Inflammatory macrophage (primary cell): ENCODE measurements at regions not wholly inside any gene's neighbourhood (a gene's known extent, or its start where the extent isn't known, plus 50 kb on each side); places are given as distances from the start of the nearest gene placed in this dataset.
"Not testable (repeated sequence)": the region's sequence is repeated elsewhere in the genome, so short reads cannot be mapped to it uniquely, and the experiment has no call there.

Experiments used
- DNase-seq, 2 donors: peaks; one replicate each; pipeline ENCODE4 v3.0.0-alpha.2; 2020 to 2022

DNA sequence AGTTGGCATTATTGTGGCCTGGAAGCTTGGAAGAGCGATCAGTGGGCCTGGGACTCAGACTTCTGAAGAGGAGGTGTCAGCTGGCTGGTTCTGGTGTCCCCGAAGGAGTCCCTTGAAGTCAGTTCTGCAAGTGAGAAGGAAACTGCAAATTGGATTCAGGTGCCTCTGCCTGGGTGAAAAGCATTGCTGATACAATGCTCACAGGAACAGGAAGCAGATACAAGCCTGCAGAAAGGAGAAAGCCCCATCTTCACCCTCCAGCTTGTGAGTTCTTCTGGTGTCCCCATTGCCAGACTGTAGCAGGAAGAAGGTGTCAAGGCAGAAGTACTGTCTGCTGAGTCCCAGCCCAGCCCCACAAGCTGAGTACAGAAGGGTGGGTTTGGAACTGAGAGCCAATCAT lies 271.3 kb downstream of the PLOD2 start:
- DNase-seq = no peak

DNA sequence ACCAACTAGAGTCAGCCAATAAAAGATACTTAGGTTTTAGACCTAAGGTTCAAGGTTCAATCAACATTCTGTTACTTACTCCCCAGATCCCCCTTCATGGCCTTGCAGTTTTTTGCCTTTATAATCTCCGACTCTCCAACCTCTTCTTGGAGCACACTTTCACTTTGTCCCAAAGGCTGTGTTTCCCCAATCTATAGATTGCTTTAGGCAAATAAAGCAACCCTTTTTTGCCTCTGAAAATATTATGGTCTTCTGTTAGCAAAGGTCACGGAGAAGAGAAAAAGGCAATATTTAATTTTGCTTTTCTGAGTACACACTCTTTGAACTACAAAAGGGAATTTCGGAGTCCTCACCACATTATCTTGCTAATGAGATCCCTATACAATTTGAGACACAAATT lies 268.1 kb downstream of the PLOD2 start:
- no peak for DNase-seq

DNA sequence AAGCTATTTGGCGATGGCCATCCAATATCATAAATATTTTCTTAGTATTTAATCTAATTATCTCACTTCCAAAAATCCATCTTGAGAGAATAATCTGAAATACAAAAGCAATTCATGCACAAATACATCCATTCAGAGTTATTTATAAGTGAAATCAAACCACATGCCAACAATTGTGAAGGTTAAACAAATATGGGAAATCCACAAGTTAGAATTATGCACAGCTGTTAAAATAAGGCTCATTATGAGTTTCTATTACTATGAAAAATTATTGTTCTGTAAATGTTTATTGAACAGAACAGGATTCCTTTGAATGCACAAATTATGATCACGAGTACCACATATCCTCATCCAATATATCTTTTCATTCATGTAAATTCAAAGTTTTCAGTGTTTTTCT lies 267.7 kb downstream of the PLOD2 start:
- no peak for DNase-seq

DNA sequence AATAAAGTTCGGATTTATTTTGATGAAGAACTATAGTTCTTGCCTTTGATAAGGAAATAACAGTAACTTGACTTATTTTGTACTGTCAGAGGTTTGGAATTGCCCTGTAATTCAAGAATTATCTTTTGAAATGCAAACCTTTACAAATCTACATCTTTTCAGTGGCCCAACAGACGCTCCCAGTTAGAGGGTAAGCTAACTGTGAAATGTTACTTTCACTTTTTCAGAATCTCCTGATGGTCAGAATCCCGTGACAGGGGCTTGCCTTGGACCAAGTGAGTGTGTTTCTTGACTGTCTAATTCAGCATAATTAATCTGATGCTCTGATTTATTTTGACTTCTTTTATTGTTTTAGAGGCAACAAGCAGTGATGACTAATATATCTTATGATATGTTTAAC lies 262.5 kb downstream of the PLOD2 start:
- DNase-seq = no peak

DNA sequence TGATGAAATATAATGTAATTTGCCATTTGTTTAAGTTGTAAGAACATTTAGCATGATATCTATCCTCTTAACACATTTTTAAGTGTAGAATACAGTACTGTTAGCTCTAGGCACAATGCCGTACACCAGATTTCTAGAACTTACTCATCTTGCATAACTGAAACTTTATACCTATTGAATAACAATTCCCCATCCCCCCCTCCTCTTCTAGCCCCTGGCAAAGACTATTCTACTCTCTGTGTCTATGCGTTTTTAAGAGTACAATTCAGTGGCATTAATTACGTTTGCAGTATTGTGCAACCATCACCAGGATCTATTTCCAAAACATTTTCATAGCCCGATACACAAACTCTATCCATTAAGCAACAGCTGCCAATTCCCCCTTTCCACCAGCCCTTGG lies 261.7 kb downstream of the PLOD2 start:
- no peak for DNase-seq

DNA sequence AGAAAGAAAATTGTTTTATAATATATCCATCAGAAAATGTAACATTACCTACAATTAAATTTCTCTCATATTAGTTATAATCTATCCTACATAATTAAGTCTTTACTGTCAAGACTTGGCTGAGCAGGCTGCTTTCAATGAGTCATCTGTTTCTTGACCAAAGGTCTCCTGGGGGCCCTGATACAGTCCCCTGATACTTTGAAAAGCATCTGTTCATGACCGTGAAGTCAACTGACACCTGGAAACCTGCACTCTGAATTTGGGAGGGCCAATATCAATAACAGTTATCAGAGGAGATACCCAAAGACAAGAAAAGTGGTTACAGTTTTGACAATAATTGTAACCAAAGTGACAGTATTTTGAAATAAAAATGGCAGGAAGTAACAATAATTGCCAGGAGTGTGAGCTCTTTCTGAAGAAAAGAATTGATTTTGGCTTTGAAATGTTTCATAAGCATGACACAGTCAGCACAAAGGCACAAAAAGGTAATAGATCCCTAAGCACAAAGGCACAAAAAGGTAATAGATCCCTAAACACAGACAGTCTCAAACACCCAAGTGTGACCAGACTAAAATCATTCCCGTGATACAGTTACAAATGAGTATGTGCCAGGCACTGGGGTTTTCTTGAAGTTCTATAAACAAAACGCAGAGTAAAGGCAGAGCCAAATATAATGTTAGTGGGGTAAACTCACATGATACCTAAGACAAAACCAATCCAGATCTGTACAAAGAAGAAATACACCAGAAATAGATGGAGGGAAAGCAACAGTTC lies 260.7 kb downstream of the PLOD2 start:
- DNase-seq = no peak

DNA sequence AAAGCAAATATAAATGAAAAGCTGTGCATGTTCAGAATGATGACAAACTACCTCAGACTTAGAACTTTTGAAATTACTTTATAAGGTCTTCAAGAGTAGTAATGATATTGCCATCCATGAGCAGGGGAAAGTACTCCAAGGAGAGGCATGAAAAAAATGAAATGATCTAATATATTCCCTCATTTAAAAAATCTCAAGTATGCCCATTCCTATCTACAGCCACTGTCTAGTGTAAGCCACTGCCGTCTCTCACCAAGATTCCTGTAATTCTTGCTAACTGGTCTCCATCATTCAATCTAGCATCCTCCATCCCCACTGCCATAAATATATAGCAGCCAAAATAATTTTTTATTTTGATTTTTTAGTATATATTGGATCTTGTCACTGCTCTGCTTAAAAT lies 258.8 kb downstream of the PLOD2 start:
- DNase-seq = no peak

DNA sequence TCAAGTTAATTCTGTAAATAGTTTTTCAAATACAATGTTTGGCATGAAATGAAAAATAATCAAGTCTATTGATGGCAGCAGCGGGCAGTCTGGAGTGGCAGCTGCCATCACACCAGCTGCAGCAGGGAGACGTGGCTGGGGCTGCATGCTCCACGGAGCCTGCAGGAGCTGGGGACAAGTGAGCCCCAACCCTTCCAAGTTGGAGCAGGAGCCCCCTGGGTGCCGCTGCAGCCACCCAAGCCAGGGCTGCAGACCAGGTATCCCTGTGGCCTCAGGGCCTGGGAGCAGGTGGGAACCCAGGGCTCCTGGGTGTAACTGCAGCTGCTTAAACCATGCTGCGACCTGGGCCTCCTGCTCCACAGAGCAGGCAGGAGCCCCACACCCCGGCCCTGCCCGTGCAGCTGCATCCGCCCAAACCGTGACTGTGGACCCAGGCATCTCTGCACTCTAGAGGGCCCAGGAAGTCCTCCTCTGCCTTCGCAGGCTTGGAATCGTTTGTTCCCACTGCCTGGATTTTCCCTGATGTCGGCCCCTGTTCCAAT lies 257.4 kb downstream of the PLOD2 start:
- DNase-seq = no peak

DNA sequence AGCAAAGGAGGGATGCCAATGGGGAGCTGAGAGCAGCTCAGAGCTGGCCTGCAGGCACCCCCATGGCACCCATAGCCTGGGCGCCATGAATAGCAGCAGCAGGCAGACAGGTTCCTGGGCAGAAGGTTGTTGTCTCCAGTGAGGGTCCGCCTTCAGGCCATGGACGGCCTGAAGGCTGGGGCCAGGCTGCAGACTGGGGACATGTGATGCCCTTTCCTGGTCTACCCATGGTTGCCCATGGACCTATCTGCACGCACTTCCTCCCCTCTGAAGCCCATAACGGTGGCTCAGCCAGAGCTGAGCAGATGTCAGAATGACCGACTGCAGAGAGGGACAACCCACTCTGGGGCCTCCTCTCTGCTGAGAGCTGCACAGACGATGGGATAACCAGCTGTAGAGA lies 256.8 kb downstream of the PLOD2 start:
- DNase-seq = no peak

DNA sequence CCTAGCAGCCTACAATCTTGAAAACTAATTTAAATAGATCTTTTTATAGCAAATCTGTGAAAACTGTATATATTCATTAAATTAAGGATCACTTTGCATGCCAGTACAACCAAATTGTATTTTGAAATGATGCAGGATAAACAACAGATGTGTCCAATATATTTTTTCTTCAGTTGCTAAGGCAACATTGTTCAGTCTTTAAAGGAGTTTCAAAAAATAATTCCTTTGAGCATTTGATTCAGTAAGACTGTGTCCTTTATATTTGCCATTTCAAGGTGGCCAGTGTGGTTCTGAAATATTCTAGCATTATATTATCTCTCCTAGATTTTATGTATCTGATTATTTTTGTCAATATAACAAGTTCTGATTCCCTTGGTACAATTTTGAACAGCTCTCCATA lies 254.7 kb downstream of the PLOD2 start:
- no peak for DNase-seq

DNA sequence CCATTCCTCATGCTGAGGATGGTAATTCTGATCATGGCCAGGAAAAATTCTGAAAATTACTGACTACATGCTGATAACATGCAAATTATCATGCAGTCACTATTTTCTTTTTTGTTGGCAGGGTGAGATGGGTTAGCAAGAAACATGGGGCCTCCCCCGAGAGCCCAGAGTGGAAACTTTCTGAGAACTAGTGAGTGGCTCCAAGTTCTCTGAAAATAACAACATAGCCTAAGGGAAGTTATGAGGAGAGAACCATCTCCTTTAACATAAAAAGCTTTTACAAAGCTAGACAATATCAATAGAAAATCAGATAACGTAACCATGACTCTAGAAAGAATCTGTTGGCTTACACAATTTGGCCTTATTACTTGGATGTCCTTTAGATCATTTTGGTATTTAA lies 254.2 kb downstream of the PLOD2 start:
- DNase-seq = no peak

DNA sequence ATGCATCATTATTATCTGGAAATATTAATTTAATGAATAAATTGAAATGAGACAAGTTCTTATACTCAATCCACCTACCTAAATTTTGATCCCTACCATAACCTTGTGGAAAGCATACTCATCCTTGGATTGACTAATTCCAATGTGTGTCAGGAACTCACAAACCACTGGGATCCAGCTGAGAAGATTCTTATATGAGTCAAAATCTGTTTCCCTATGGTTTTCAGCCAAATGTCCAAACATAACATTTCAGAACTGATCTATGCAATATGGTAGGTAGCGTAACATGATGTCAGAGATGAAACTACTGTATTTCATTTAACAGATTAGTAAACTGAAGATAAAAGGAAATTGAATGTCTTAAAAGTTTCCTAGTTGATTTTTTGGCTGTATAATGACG lies 250.0 kb downstream of the PLOD2 start:
- no peak for DNase-seq

DNA sequence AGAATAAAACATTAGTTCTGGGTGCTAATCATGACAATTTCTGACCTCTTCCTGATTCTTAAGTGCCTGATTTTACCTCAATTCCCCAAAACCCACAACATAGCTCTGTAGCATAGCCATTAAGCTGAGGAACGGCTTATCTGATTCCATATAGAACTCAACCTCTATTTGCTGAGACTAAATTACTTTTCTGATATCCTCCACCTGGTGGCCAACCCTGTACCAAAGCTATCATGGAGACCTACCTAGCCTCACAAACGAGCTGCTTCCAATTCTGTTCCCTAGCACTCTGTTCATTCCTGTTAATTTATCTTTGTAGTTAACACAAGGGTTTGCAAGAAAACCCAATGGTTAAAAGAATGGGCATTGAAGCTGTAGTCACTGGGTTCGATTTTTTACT lies 245.2 kb downstream of the PLOD2 start:
- no peak for DNase-seq

DNA sequence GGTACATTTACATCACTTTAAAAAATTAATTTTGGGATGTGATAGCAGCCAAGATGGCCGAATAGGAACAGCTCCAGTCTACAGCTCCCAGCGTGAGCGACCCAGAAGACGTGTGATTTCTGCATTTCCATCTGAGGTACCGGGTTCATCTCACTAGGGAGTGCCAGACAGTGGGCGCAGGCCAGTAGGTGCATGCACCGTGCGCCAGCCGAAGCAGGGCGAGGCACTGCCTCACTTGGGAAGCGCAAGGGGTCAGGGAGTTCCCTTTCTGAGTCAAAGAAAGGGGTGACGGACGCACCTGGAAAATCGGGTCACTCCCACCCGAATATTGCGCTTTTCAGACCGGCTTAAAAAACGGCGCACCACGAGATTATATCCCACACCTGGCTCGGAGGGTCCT lies 233.2 kb downstream of the PLOD2 start:
- not testable (repeated sequence) for DNase-seq

DNA sequence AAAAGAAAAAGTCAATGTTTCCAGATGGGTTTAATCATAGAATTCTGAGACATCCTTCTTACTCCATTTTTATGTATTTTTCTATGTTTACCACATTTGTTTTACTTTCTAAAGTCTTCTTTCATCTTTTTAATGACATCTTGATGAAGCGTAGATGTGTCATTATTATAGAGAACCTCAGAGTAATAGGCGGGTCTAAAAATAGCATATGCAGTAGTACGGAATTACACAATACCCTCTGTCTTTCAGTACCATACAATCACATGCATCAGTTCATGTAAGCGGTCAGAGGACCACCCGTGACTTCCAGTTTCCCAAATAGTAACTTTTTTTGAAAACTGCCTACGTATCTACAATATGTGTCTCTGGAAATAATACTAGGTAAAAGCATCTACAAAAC lies 224.0 kb downstream of the PLOD2 start:
- DNase-seq = no peak

DNA sequence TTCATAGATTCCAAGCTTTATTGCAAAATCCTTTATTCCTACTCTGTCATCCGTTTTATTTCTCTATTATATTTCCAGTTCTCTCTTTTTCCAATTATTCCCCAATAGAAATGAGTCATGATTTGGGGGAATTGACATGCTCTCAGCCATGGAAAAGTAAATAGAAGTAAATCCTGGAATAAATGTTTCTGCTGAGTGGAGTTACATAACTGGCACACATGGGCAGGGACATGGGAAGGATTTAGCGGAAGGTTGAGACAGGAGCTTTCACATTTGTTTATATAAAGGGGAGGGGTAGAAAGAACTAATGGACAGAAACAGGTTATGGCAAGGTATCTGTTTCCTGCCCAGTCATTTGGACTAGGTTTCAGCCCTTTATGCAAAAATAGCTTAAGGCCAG lies 221.6 kb downstream of the PLOD2 start:
- DNase-seq = no peak

DNA sequence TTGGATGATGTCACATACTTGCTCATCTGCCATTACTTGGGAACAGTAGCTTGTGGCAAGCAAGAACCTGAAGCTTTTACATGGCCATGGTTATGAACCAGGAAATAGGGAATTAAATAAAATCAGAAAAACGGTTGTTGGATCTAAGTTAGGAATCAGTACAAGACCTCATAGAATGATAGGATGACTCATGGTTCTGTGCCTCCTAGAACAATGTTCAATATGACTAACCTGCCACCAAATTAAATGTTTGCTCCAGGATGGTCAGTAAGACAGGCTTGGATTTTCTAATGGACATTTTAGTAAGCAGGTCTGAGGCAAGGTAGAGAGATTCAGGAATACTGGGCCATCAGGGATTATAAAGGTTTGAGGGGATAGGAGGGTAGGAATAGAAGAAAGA lies 218.9 kb downstream of the PLOD2 start:
- DNase-seq = no peak

DNA sequence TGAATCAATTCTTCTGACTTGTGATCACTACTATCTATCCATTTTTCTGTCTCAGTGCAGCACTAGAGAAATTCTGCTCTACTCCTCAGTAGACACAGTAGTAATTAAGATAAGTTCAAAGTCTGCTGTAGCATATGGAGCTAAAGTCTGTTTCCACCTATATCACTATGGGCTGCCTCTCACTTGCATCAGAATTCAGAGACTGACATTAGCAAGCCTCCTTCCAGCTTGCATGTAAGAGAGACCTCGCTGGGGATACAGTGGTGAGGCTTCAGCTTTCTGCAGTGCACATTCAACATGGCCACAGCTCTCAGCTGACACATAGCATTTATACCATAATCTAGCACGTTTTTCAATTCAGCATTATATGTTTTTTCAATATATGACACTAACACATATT lies 217.0 kb downstream of the PLOD2 start:
- DNase-seq = no peak

DNA sequence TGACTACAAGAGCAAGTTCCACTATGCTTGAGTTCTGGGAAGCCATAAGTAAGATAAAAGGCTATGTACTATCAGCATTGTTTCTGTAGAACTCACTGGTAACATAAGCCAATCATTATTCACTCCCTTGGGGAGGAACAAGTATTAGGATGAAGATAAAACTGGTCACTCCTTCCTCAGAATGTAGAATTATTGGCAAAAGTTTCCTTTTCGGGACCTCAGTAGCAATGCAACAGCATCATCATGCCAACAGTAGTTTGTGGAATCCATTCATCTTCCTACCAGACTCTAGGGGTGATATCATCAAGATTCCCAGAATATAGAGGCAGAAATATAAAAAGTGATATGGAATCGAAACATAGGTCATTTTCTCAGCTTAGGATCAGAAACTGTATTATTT lies 209.5 kb downstream of the PLOD2 start:
- DNase-seq = no peak

DNA sequence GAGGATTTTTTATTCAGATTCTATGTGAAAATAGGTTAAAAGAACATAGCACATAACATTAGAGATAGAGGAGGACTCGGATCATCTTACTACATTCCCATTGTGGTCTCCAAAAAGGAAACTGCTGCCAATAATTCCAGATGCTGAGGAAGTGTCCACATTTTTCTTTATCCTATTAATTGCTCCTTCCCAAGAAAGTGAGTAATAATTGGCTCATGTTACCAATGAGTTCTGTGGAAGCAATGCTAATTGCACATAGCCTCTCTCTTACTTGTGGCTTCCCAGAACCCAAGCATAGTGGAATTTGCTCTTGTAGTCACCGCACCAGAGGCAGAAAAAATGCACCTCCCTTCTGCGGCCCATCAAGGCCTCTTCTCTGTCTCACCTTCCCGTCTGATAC lies 208.4 kb downstream of the PLOD2 start:
- DNase-seq = no peak

DNA sequence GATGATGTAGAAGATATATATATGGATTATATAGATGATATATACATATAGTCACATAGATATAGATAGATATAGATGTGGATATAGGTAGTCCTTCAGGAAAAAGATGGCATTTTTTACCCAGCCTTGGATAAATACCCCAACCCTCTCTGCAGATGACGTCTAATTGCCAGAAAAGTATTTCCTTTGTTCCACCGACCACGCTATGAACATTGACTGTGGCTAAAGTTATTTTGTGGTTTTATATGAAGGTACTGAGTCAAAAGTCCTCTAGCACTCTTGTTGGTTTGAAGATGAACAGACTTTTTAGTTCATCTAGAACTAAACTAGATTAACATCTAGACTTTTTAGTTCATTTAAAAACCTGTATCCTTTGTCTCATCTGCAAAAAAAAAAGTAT lies 207.7 kb downstream of the PLOD2 start:
- no peak for DNase-seq

DNA sequence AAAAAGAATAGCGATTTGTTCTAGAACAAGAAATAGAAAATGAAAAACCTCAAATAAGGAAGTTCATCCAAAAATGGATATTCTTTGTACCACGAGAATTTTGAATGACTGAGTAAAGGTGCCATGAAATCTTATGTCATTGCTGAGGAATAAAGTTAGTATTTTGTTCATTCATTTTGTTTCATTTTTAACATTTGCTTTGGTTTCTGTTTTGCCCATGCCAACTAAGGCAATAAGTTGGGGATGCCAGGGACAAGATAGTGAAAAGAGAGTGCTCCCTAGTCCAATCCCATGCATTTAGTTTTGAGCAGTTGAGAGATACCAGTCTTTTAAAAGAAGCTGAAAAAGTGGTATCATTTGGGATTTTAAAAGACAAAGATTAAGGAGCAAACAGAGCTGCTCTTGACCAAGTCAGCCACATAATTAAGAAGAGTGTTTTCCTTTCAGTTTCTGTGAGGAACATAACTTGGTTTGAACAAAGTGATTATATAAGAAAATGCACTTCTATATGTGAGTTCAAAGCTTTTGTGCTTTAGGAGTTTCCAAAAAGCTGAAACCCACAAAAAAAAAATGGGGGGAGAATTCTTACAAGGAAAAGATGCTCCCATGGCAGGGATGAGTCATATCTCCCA lies 201.4 kb downstream of the PLOD2 start:
- DNase-seq = no peak

DNA sequence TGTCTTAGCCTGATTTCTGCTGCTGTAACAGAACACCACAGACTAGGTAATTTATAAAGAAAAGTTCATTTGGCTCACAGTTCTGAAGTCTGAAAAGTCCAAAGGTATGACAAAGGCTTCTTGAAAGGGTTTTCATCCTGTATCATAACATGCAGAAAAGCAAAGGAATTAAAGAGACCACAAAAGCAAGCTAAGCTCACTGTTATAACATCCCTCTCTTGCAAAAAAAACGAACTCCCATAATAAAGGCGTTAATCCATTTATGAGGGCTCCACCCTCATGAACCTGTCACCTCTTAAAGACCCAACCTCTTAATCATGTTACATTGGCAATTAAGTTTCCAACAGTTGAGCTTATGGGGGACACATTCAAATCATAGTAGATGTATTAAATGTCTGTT lies 197.9 kb downstream of the PLOD2 start:
- no peak for DNase-seq

DNA sequence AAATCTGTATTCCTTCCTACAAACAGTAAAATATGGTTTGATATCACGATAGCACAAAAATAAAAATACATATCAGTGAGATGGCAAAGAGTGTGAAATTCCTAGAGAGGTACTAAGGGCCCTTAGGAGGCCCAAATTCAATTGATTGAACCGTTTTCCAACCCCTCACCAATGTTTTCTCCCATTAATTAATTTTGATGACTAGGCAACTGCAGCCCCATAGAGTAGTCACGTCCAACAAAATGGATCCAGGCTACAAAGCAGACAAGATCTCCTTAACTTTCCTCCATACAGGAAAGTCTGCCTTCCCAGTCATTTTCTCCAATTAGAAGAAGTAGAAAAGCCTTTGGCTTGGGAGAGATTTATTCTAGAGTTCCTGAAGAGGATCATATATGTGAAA lies 193.9 kb downstream of the PLOD2 start:
- no peak for DNase-seq

DNA sequence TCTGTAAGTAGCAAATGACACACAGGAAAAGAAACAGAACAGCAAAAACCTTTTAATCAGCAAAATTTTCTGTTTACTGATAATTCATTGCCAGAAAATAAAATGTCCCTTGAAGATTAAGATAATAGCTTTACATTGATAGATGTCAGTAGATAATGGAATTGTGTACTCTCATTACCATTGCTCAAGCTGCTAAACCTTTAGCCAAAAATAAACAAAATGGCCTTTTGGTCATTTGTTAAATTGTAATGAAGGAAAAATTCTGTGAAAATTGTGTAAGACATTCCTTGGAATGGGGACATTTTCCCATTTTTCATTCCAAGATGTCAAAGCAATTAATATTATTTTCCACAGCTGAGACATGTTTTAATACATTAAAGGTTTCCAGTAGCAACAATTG lies 189.8 kb downstream of the PLOD2 start:
- no peak for DNase-seq
